H9 (cell line): ENCODE measurements at regions not wholly inside any gene's neighbourhood (a gene's known extent, or its start where the extent isn't known, plus 50 kb on each side); places are given as distances from the start of the nearest gene placed in this dataset.
A peak's percentile ranks its signal among the peaks of the same experiment; 100 is the strongest.

Experiments used
- DNase-seq: peaks from one replicate; pipeline ENCODE4 v3.0.0-alpha.2; 2017
- H2AFZ ChIP-seq: one replicate; pipeline ENCODE4 v1.6.1; 2013; ENCODE audit warnings: mild to moderate bottlenecking, low read length, control low read depth, moderate library complexity
- H2AK5ac ChIP-seq: 2 replicates; pipeline ENCODE4 v1.6.1; 2013; ENCODE audit warnings: low read length, control low read depth, mixed read lengths; ENCODE audit not compliant: insufficient read length
- H2BK120ac ChIP-seq: one replicate; pipeline ENCODE4 v1.6.1; 2013; ENCODE audit warnings: low read depth, mild to moderate bottlenecking, low read length, control low read depth, inconsistent platforms; ENCODE audit not compliant: poor library complexity, severe bottlenecking
- H2BK12ac ChIP-seq: 2 replicates; pipeline ENCODE4 v1.6.1; 2013; ENCODE audit warnings: low read length, control low read depth, mixed read lengths, low read depth; ENCODE audit not compliant: insufficient read length
- H2BK15ac ChIP-seq: 2 replicates; pipeline ENCODE4 v1.6.1; 2013; ENCODE audit warnings: low read depth, low read length, control low read depth
- H2BK20ac ChIP-seq: one replicate; pipeline ENCODE4 v1.6.1; 2013; ENCODE audit warnings: low read depth, mild to moderate bottlenecking, low read length, control low read depth, inconsistent platforms; ENCODE audit not compliant: poor library complexity, severe bottlenecking
- H2BK5ac ChIP-seq: 2 replicates; pipeline ENCODE4 v1.6.1; 2013; ENCODE audit warnings: low read length, control low read depth, mixed read lengths; ENCODE audit not compliant: insufficient read length
- H3K14ac ChIP-seq: 2 replicates; pipeline ENCODE4 v1.6.1; 2013; ENCODE audit warnings: low read length, control low read depth; ENCODE audit not compliant: insufficient read depth
- H3K18ac ChIP-seq: 2 replicates; pipeline ENCODE4 v1.6.1; 2013; ENCODE audit warnings: low read depth, mild to moderate bottlenecking, mixed read lengths, low read length, control low read depth; ENCODE audit not compliant: insufficient read length
- H3K23ac ChIP-seq: 2 replicates; pipeline ENCODE4 v1.6.1; 2013; ENCODE audit warnings: low read length, control low read depth, mixed read lengths, low read depth; ENCODE audit not compliant: insufficient read length
- H3K23me2 ChIP-seq: 2 replicates; pipeline ENCODE4 v1.6.1; 2013; ENCODE audit warnings: low read depth, mild to moderate bottlenecking, mixed read lengths, low read length, control low read depth; ENCODE audit not compliant: insufficient read length, poor library complexity, severe bottlenecking
- H3K27ac ChIP-seq: 2 replicates; pipeline ENCODE4 v1.5.1; 2013; ENCODE audit warnings: low read length, control low read depth, mixed read lengths, low read depth; ENCODE audit not compliant: insufficient read length
- H3K27me3 ChIP-seq: 2 replicates; pipeline ENCODE4 v1.6.1; 2013; ENCODE audit warnings: low read length, control low read depth, inconsistent platforms; ENCODE audit not compliant: insufficient read depth
- H3K4ac ChIP-seq: 2 replicates; pipeline ENCODE4 v1.6.1; 2013; ENCODE audit warnings: low read depth, mild to moderate bottlenecking, control low read depth, inconsistent platforms, low read length, moderate library complexity
- H3K4me1 ChIP-seq: 2 replicates; pipeline ENCODE4 v1.6.1; 2013; ENCODE audit warnings: low read length, control low read depth, inconsistent platforms; ENCODE audit not compliant: insufficient read depth
- H3K4me2 ChIP-seq: 2 replicates; pipeline ENCODE4 v1.6.1; 2013; ENCODE audit warnings: low read length, control low read depth, mixed read lengths; ENCODE audit not compliant: insufficient read length, insufficient read depth
- H3K56ac ChIP-seq: 2 replicates; pipeline ENCODE4 v1.6.1; 2013; ENCODE audit warnings: low read depth, mild to moderate bottlenecking, mixed read lengths, low read length, control low read depth; ENCODE audit not compliant: insufficient read length
- H3K79me1 ChIP-seq: 2 replicates; pipeline ENCODE4 v1.6.1; 2013; ENCODE audit warnings: low read depth, mild to moderate bottlenecking, moderate library complexity, low read length, control low read depth, inconsistent platforms; ENCODE audit not compliant: insufficient read depth, poor library complexity, severe bottlenecking
- H3K79me2 ChIP-seq: 2 replicates; pipeline ENCODE4 v1.6.1; 2013; ENCODE audit warnings: low read length, control low read depth, inconsistent platforms; ENCODE audit not compliant: insufficient read depth
- H3K9ac ChIP-seq: 2 replicates; pipeline ENCODE4 v1.6.1; 2013; ENCODE audit warnings: low read length, control low read depth, mixed read lengths; ENCODE audit not compliant: insufficient read length; ENCODE audit errors: extremely low read depth
- H3K9me3 ChIP-seq: one replicate; pipeline ENCODE4 v1.6.1; 2013; ENCODE audit warnings: low read depth, low read length, inconsistent platforms; ENCODE audit not compliant: control insufficient read depth
- H3T11ph ChIP-seq: one replicate; pipeline ENCODE4 v1.6.1; 2013; ENCODE audit warnings: mild to moderate bottlenecking, low read length, control low read depth, inconsistent platforms
- H4K20me1 ChIP-seq: one replicate; pipeline ENCODE4 v1.6.1; 2013; ENCODE audit not compliant: control insufficient read depth, insufficient read length, insufficient read depth
- H4K5ac ChIP-seq: 2 replicates; pipeline ENCODE4 v1.6.1; 2013; ENCODE audit warnings: low read depth, mild to moderate bottlenecking, mixed read lengths, low read length, control low read depth; ENCODE audit not compliant: insufficient read length
- H4K8ac ChIP-seq: replicated peaks from 2 replicates; pipeline ENCODE4 v1.6.1; 2013; ENCODE audit warnings: low read length, control low read depth, mixed read lengths, low read depth; ENCODE audit not compliant: insufficient read length
- H4K91ac ChIP-seq: 2 replicates; pipeline ENCODE4 v1.6.1; 2013; ENCODE audit warnings: low read depth, mild to moderate bottlenecking, moderate library complexity, mixed read lengths, low read length, control low read depth; ENCODE audit not compliant: insufficient read length
- H3K27ac Mint-ChIP-seq, 3 experiments: 2 replicates in 2 of 3; 3 replicates in 1 of 3; pipeline ENCODE4 v1.8.0; 2020 to 2021; ENCODE audit warnings: mixed read lengths in 3 of 3, mild to moderate bottlenecking in 1 of 3, moderate library complexity in 1 of 3
- H3K27me3 Mint-ChIP-seq: 2 replicates; pipeline ENCODE4 v1.8.0; 2021; ENCODE audit warnings: low read depth, mild to moderate bottlenecking, moderate library complexity, mixed read lengths
- H3K36me3 Mint-ChIP-seq, 3 experiments: 2 replicates in 2 of 3; 3 replicates in 1 of 3; pipeline ENCODE4 v1.8.0; 2020 to 2021; ENCODE audit warnings: low read depth in 3 of 3, mixed read lengths in 3 of 3; ENCODE audit not compliant: insufficient read depth in 1 of 3
- H3K4me1 Mint-ChIP-seq, 2 experiments: 2 replicates each; pipeline ENCODE4 v1.8.0; 2020; ENCODE audit warnings: mixed read lengths in 2 of 2
- H3K4me3 Mint-ChIP-seq, 2 experiments: 2 replicates in 1 of 2; 3 replicates in 1 of 2; pipeline ENCODE4 v1.8.0; 2020 to 2021; ENCODE audit warnings: mild to moderate bottlenecking in 2 of 2, mixed read lengths in 2 of 2, moderate library complexity in 1 of 2
- H3K9me3 Mint-ChIP-seq, 2 experiments: 2 replicates in 1 of 2; 3 replicates in 1 of 2; pipeline ENCODE4 v1.8.0; 2020; ENCODE audit warnings: mild to moderate bottlenecking in 2 of 2, mixed read lengths in 2 of 2, moderate library complexity in 1 of 2
- CTCF ChIP-seq: fragments of 200-600 bp; sonication (generic); conservative IDR thresholded peaks from 3 replicates; pipeline ENCODE4 v1.8.0; 2021; ENCODE audit warnings: antibody characterized with exemption, mild to moderate bottlenecking
- WGBS: extraction: QIAGEN DNeasy Blood & Tissue Kit; methylation state at CpG from one replicate; pipeline ENCODE4 v1.1.7; 2013; ENCODE audit warnings: missing lambda C conversion rate, low lambda C conversion rate, mixed read lengths; ENCODE audit not compliant: insufficient read length; ENCODE audit errors: extremely low coverage; 5-methylcytosine and 5-hydroxymethylcytosine counted together

- TF ChIP-seq CTCF, result no peak
- H2BK20ac ChIP-seq, result no peak overlapping the region
- H3K23me2 ChIP-seq, result no peaks in the 10 kb centered on the region
- H3K56ac ChIP-seq, result no peak overlapping the region
- no peak overlapping the region for H3K4me2 ChIP-seq
- H3K4me3 Mint-ChIP-seq, result no peak overlapping the region; a peak in 1 of 5 replicates
- H3K27me3 ChIP-seq, result no peaks in the 10 kb centered on the region
- peaks cover 10% of the 10 kb centered on the region for H3K9me3 ChIP-seq
- H4K20me1 ChIP-seq, result no peaks in the 10 kb centered on the region
- H3K27ac ChIP-seq, result no peak overlapping the region
- H2AFZ ChIP-seq, result no peak overlapping the region
- no peak overlapping the region for H3K4ac ChIP-seq
- no peak overlapping the region for H3K23ac ChIP-seq
- H4K91ac ChIP-seq, result no peak overlapping the region
- H4K8ac ChIP-seq, result no peak overlapping the region
- H3K18ac ChIP-seq, result no peak overlapping the region
- H2BK15ac ChIP-seq, result no peak overlapping the region
- H3K79me1 ChIP-seq, result no peaks in the 10 kb centered on the region
- peaks cover 16 to 18% of the 10 kb centered on the region in 2 experiments for H3K9me3 Mint-ChIP-seq
- H3K4me1 ChIP-seq, result no peaks in the 10 kb centered on the region
- no peak overlapping the region for H4K5ac ChIP-seq
- no peak overlapping the region for H3K27ac Mint-ChIP-seq
- H2BK5ac ChIP-seq, result no peak overlapping the region
- no peaks in the 10 kb centered on the region for H3K79me2 ChIP-seq
- peak; percentile 4 for DNase-seq
- no peak overlapping the region for H3T11ph ChIP-seq
- H2BK120ac ChIP-seq, result no peak overlapping the region
- peaks cover 11 to 14% of the 10 kb centered on the region in 2 experiments for H3K4me1 Mint-ChIP-seq
- WGBS, result no CpG with 5 or more reads among the region's 8 CpGs
- peaks cover 3 to 5% (median 5%) of the 10 kb centered on the region in 3 experiments; a peak in 6 of 7 replicates for H3K36me3 Mint-ChIP-seq
- H2AK5ac ChIP-seq, result no peak overlapping the region
- H3K9ac ChIP-seq, result no peak overlapping the region
- H2BK12ac ChIP-seq, result no peak overlapping the region
- no peak overlapping the region for H3K14ac ChIP-seq
- peaks cover 33% of the 10 kb centered on the region for H3K27me3 Mint-ChIP-seq
These were observed 114.1 kb upstream of the SOX1 start for GRCh38 chr13:111952814-111953213.
